Keratinocyte (primary cell): ENCODE measurements at regions not wholly inside any gene's neighbourhood (a gene's known extent, or its start where the extent isn't known, plus 50 kb on each side); places are given as distances from the start of the nearest gene placed in this dataset.

Source experiments
- DNase-seq: peaks from one replicate; pipeline ENCODE4 v3.0.0-alpha.2; 2011; ENCODE audit warnings: low read depth, missing footprints, low spot score
- FAIRE-seq: peaks from 2 replicates; lab custom pipeline; 2011; peaks lifted over from hg19 to GRCh38; lab: Jason Lieb, UNC
- H2AFZ ChIP-seq: 2 replicates; pipeline ENCODE4 v1.6.0; 2012; ENCODE audit warnings: low read length, control low read depth, inconsistent platforms; ENCODE audit not compliant: control insufficient read depth
- H3K27ac ChIP-seq: 2 replicates; pipeline ENCODE4 v1.5.1; 2011; ENCODE audit warnings: low read length; ENCODE audit not compliant: control insufficient read depth, insufficient read depth
- H3K27me3 ChIP-seq: 3 replicates; pipeline ENCODE4 v1.6.0; 2011; ENCODE audit warnings: low read length; ENCODE audit not compliant: control insufficient read depth, insufficient read depth; ENCODE audit errors: extremely low read depth
- H3K36me3 ChIP-seq, 2 experiments: 2 replicates in 1 of 2; 3 replicates in 1 of 2; pipeline ENCODE4 v1.5.1; 2011; ENCODE audit warnings: low read length in 2 of 2, mild to moderate bottlenecking in 1 of 2; ENCODE audit not compliant: control insufficient read depth in 2 of 2, insufficient read depth in 2 of 2; ENCODE audit errors: extremely low read depth in 1 of 2
- H3K4me1 ChIP-seq: 3 replicates; pipeline ENCODE4 v1.5.1; 2011; ENCODE audit warnings: low read length; ENCODE audit not compliant: control insufficient read depth, insufficient read depth; ENCODE audit errors: extremely low read depth
- H3K4me2 ChIP-seq: 3 replicates; pipeline ENCODE4 v1.6.0; 2011; ENCODE audit warnings: low read depth, low read length; ENCODE audit not compliant: control insufficient read depth, insufficient read depth; ENCODE audit errors: extremely low read depth
- H3K4me3 ChIP-seq, 3 experiments: fragments of 200-600 bp in 1 of 3; sonication (generic) in 1 of 3; 2 replicates in 2 of 3; 3 replicates in 1 of 3; pipeline ENCODE4 v1.5.1; 2011 to 2016; ENCODE audit warnings: low read length in 3 of 3, mild to moderate bottlenecking in 3 of 3, control low read depth in 2 of 3, inconsistent platforms in 1 of 3, low read depth in 1 of 3, mixed read lengths in 1 of 3, mixed run types in 1 of 3, moderate library complexity in 1 of 3; ENCODE audit not compliant: control insufficient read depth in 2 of 3, insufficient read depth in 2 of 3; ENCODE audit errors: extremely low read depth in 1 of 3
- H3K79me2 ChIP-seq: 2 replicates; pipeline ENCODE4 v1.6.0; 2012; ENCODE audit warnings: low read length; ENCODE audit not compliant: control insufficient read depth, insufficient read depth
- H3K9ac ChIP-seq: 3 replicates; pipeline ENCODE4 v1.6.0; 2011; ENCODE audit warnings: low read length; ENCODE audit not compliant: control insufficient read depth, insufficient read depth; ENCODE audit errors: extremely low read depth
- H3K9me1 ChIP-seq: 3 replicates; pipeline ENCODE4 v1.6.0; 2011; ENCODE audit warnings: low read length; ENCODE audit not compliant: control insufficient read depth, insufficient read depth; ENCODE audit errors: extremely low read depth
- H3K9me3 ChIP-seq: 2 replicates; pipeline ENCODE4 v1.5.1; 2012; ENCODE audit warnings: low read depth, low read length; ENCODE audit not compliant: control insufficient read depth
- H4K20me1 ChIP-seq: 3 replicates; pipeline ENCODE4 v1.6.0; 2011; ENCODE audit warnings: low read length; ENCODE audit not compliant: control insufficient read depth, insufficient read depth; ENCODE audit errors: extremely low read depth
- CTCF ChIP-seq, 3 experiments: IDR thresholded peaks in 1 of 3; conservative IDR thresholded peaks in 1 of 3; optimal IDR thresholded peaks in 1 of 3; 2 replicates in 2 of 3; 3 replicates in 1 of 3; pipeline versions ENCODE3 to v1.5.1; 2011; ENCODE audit warnings: low read length in 3 of 3, mild to moderate bottlenecking in 3 of 3, moderate library complexity in 2 of 3, control low read depth in 1 of 3, inconsistent platforms in 1 of 3; ENCODE audit not compliant: insufficient read depth in 2 of 3; ENCODE audit errors: extremely low read depth in 1 of 3
- EZH2 ChIP-seq: IDR thresholded peaks from one replicate; pipeline ENCODE4 v1.6.1; 2012; ENCODE audit warnings: inconsistent platforms, mild to moderate bottlenecking, low read length, moderate library complexity
- dilution Hi-C: fragments of 300-500 bp; cut with MboI; formaldehyde crosslinking; loops from one replicate; pipeline ENCODE4 v1.7.0; 2020; ENCODE audit warnings: low sequenced_read_pairs; ENCODE audit not compliant: extremely low pct_ligation_motif_present

- TF ChIP-seq EZH2 (no peak), CTCF (optimal IDR thresholded peaks at IDR 0.05 in 1 of 3, IDR thresholded peaks at IDR 0.05 in 1 of 3, conservative IDR thresholded peaks at IDR 0.05 in 1 of 3; ENCODE audit: extremely low read depth in 1 of 3, insufficient read depth in 2 of 3, low read length in 3 of 3) (no peak)
Observed at GRCh38 chr3:66860771-66861170, 137.3 kb upstream of the KBTBD8 start.

GRCh38 chr3:66863205-66864111 lies 134.6 kb upstream of the KBTBD8 start:
- no peak for FAIRE-seq
- Histone ChIP-seq H3K27me3 (no peaks in the 10 kb centered on the region), H3K9ac (no peak overlapping the region), H3K4me1 (no peaks in the 10 kb centered on the region), H3K27ac (no peak overlapping the region), H2AFZ (no peak overlapping the region), H3K79me2 (no peaks in the 10 kb centered on the region), H3K4me2 (no peak overlapping the region), H3K4me3 (no peak overlapping the region), H3K36me3 (no peaks in the 10 kb centered on the region), H3K9me3 (no peaks in the 10 kb centered on the region), H3K9me1 (no peaks in the 10 kb centered on the region), H4K20me1 (no peaks in the 10 kb centered on the region)
- TF ChIP-seq CTCF (optimal IDR thresholded peaks at IDR 0.05 in 1 of 3, IDR thresholded peaks at IDR 0.05 in 1 of 3, conservative IDR thresholded peaks at IDR 0.05 in 1 of 3; ENCODE audit: extremely low read depth in 1 of 3, insufficient read depth in 2 of 3, low read length in 3 of 3) (no peak), EZH2 (no peak)
- dilution Hi-C loops: no loop called here
- DNase-seq: no peak

More at GRCh38 chr3:66860771-66861170, 137.3 kb upstream of the KBTBD8 start:
- H3K27ac ChIP-seq: no peak overlapping the region
- no peak overlapping the region for H3K4me2 ChIP-seq
- H3K9ac ChIP-seq: no peak overlapping the region
- H4K20me1 ChIP-seq: no peaks in the 10 kb centered on the region
- no peak for FAIRE-seq
- H3K36me3 ChIP-seq: no peaks in the 10 kb centered on the region
- H3K9me1 ChIP-seq: no peaks in the 10 kb centered on the region
- H3K27me3 ChIP-seq: no peaks in the 10 kb centered on the region
- H3K4me1 ChIP-seq: no peaks in the 10 kb centered on the region
- no peak overlapping the region for H2AFZ ChIP-seq
- DNase-seq: no peak
- H3K9me3 ChIP-seq: no peaks in the 10 kb centered on the region
- H3K4me3 ChIP-seq: no peak overlapping the region
- no peaks in the 10 kb centered on the region for H3K79me2 ChIP-seq
- dilution Hi-C loops: no loop called here
